ENCODE measurements at regions not wholly inside any gene's neighbourhood (a gene's known extent, or its start where the extent isn't known, plus 50 kb on each side); places are given as distances from the start of the nearest gene placed in this dataset.

- no peak for TF ChIP-seq POLR2AphosphoS5 (IDR thresholded peaks at IDR 0.05; ENCODE audit: low read depth)
- TF ChIP-seq, protein P1, sequence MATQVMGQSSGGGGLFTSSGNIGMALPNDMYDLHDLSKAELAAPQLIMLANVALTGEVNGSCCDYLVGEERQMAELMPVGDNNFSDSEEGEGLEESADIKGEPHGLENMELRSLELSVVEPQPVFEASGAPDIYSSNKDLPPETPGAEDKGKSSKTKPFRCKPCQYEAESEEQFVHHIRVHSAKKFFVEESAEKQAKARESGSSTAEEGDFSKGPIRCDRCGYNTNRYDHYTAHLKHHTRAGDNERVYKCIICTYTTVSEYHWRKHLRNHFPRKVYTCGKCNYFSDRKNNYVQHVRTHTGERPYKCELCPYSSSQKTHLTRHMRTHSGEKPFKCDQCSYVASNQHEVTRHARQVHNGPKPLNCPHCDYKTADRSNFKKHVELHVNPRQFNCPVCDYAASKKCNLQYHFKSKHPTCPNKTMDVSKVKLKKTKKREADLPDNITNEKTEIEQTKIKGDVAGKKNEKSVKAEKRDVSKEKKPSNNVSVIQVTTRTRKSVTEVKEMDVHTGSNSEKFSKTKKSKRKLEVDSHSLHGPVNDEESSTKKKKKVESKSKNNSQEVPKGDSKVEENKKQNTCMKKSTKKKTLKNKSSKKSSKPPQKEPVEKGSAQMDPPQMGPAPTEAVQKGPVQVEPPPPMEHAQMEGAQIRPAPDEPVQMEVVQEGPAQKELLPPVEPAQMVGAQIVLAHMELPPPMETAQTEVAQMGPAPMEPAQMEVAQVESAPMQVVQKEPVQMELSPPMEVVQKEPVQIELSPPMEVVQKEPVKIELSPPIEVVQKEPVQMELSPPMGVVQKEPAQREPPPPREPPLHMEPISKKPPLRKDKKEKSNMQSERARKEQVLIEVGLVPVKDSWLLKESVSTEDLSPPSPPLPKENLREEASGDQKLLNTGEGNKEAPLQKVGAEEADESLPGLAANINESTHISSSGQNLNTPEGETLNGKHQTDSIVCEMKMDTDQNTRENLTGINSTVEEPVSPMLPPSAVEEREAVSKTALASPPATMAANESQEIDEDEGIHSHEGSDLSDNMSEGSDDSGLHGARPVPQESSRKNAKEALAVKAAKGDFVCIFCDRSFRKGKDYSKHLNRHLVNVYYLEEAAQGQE (IDR thresholded peaks at IDR 0.05; ENCODE audit: insufficient replicate concordance, low read depth), result no peak
- TF ChIP-seq SPI1 (IDR thresholded peaks at IDR 0.05; ENCODE audit: borderline replicate concordance, low read depth), result no peak
- TF ChIP-seq, protein P2, sequence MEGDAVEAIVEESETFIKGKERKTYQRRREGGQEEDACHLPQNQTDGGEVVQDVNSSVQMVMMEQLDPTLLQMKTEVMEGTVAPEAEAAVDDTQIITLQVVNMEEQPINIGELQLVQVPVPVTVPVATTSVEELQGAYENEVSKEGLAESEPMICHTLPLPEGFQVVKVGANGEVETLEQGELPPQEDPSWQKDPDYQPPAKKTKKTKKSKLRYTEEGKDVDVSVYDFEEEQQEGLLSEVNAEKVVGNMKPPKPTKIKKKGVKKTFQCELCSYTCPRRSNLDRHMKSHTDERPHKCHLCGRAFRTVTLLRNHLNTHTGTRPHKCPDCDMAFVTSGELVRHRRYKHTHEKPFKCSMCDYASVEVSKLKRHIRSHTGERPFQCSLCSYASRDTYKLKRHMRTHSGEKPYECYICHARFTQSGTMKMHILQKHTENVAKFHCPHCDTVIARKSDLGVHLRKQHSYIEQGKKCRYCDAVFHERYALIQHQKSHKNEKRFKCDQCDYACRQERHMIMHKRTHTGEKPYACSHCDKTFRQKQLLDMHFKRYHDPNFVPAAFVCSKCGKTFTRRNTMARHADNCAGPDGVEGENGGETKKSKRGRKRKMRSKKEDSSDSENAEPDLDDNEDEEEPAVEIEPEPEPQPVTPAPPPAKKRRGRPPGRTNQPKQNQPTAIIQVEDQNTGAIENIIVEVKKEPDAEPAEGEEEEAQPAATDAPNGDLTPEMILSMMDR (IDR thresholded peaks at IDR 0.05; ENCODE audit: insufficient read depth, low read length), result no peak
- no peak for TF ChIP-seq GABPA (IDR thresholded peaks at IDR 0.05; ENCODE audit: low read depth)
- no peak for DNase-seq (ENCODE audit: low read depth in 1 of 2, low spot score in 1 of 2)
Measured at GRCh38 chr5:28234356-28234968, 1196.1 kb upstream of the CDH9 start.

DNA sequence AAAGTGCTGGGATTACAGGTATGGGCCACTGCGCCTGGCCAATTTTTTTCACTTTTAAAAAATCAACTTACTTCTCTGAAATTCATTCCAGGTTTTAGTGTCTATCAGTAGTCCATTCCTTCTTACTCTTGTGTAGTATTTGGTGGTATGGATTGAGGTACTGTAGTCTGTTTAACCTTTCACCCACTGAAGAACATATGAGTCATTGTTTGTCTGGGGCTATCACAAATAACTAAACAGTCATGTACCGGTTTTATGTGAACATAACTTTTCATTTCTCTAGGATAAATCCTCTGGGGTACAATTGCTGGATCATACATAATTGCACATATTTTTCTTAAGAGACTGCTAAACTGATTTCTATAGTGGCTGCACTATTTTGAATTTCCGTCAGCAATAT lies 1188.0 kb upstream of the CDH9 start:
- DNase-seq (ENCODE audit: low read depth in 1 of 2, low spot score in 1 of 2), result no peak
- H3K27ac ChIP-seq (replicated peaks), result no peak overlapping the region
- TF ChIP-seq GABPA (IDR thresholded peaks at IDR 0.05; ENCODE audit: low read depth), result no peak
- TF ChIP-seq, protein P1 (IDR thresholded peaks at IDR 0.05; ENCODE audit: insufficient replicate concordance, low read depth), result no peak
- TF ChIP-seq POLR2AphosphoS5 (IDR thresholded peaks at IDR 0.05; ENCODE audit: low read depth), result no peak
- no peaks in the 10 kb centered on the region for H3K27me3 ChIP-seq (ENCODE audit: insufficient read depth, poor library complexity, severe bottlenecking)
- no peak overlapping the region for H3K4me3 ChIP-seq (replicated peaks; ENCODE audit: insufficient read depth, low read length)

More at GRCh38 chr5:28234356-28234968, 1196.1 kb upstream of the CDH9 start:
- Histone ChIP-seq H3K27ac (replicated peaks) (no peak overlapping the region), H3K27me3 (ENCODE audit: insufficient read depth, poor library complexity, severe bottlenecking) (no peaks in the 10 kb centered on the region), H3K4me3 (replicated peaks; ENCODE audit: insufficient read depth, low read length) (no peak overlapping the region)

DNA sequence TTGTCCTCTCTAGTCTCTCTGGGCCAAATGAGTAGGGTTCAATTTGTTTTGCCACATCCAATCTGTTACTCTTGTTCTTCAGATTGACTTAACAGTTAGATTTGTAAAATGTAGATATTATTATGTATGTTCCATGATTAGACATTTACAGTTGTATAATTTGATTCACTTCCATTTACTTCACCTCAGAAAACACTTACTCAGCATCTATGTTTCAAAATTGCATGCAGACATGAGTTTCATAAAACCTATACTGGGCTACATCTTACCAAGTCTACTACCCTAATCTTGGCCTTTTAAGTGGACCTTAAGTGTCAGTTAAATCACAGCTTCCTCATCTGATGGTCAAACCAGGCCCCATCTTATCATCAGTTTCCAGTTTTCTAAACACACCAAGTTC lies 1181.2 kb upstream of the CDH9 start:
- Histone ChIP-seq H3K4me3 (replicated peaks; ENCODE audit: insufficient read depth, low read length) (no peak overlapping the region), H3K27ac (replicated peaks) (no peak overlapping the region), H3K27me3 (ENCODE audit: insufficient read depth, poor library complexity, severe bottlenecking) (no peaks in the 10 kb centered on the region)
- no peak for DNase-seq (ENCODE audit: low read depth in 1 of 2, low spot score in 1 of 2)
- TF ChIP-seq SPI1 (IDR thresholded peaks at IDR 0.05; ENCODE audit: borderline replicate concordance, low read depth) (no peak), GABPA (IDR thresholded peaks at IDR 0.05; ENCODE audit: low read depth) (no peak), POLR2AphosphoS5 (IDR thresholded peaks at IDR 0.05; ENCODE audit: low read depth) (no peak)
- TF ChIP-seq, protein P1 (IDR thresholded peaks at IDR 0.05; ENCODE audit: insufficient replicate concordance, low read depth), result no peak
- TF ChIP-seq, protein P2 (IDR thresholded peaks at IDR 0.05; ENCODE audit: insufficient read depth, low read length), result no peak

Measured in HL-60 (cell line).